ENCODE measurements at regions not wholly inside any gene's neighbourhood (a gene's known extent, or its start where the extent isn't known, plus 50 kb on each side); places are given as distances from the start of the nearest gene placed in this dataset.

- FAIRE-seq (no peak), DNase-seq (ENCODE audit: insufficient read length, low spot score) (no peak)
- TF ChIP-seq TAF1 (IDR thresholded peaks at IDR 0.05; ENCODE audit: low read depth, low read length) (no peak), POU2F2 (IDR thresholded peaks at IDR 0.05; ENCODE audit: low read depth, low read length) (no peak), PAX5 (IDR thresholded peaks at IDR 0.05; ENCODE audit: insufficient read depth, low read length, severe bottlenecking) (no peak), POLR2AphosphoS5 (IDR thresholded peaks at IDR 0.05; ENCODE audit: low read depth, low read length) (no peak), SPI1 (IDR thresholded peaks at IDR 0.05; ENCODE audit: low read depth, low read length) (no peak), POLR2A (IDR thresholded peaks at IDR 0.05; ENCODE audit: low read depth, low read length) (no peak)
These were observed 58.3 kb upstream of the TARBP1 start for GRCh38 chr1:234537236-234537635.

GRCh38 chr1:234536741-234537140 lies 57.8 kb upstream of the TARBP1 start:
- TF ChIP-seq SPI1 (IDR thresholded peaks at IDR 0.05; ENCODE audit: low read depth, low read length) (no peak), POLR2AphosphoS5 (IDR thresholded peaks at IDR 0.05; ENCODE audit: low read depth, low read length) (no peak), POU2F2 (IDR thresholded peaks at IDR 0.05; ENCODE audit: low read depth, low read length) (no peak), TAF1 (IDR thresholded peaks at IDR 0.05; ENCODE audit: low read depth, low read length) (no peak), POLR2A (IDR thresholded peaks at IDR 0.05; ENCODE audit: low read depth, low read length) (no peak), PAX5 (IDR thresholded peaks at IDR 0.05; ENCODE audit: insufficient read depth, low read length, severe bottlenecking) (no peak)
- FAIRE-seq (no peak), DNase-seq (ENCODE audit: insufficient read length, low spot score) (no peak)

- FAIRE-seq = no peak
- no peak for TF ChIP-seq PAX5 (IDR thresholded peaks at IDR 0.05; ENCODE audit: insufficient read depth, low read length, severe bottlenecking)
- TF ChIP-seq POLR2A (IDR thresholded peaks at IDR 0.05; ENCODE audit: low read depth, low read length) = no peak
- no peak for TF ChIP-seq SPI1 (IDR thresholded peaks at IDR 0.05; ENCODE audit: low read depth, low read length)
- TF ChIP-seq TAF1 (IDR thresholded peaks at IDR 0.05; ENCODE audit: low read depth, low read length) = no peak
- TF ChIP-seq POU2F2 (IDR thresholded peaks at IDR 0.05; ENCODE audit: low read depth, low read length) = no peak
- TF ChIP-seq POLR2AphosphoS5 (IDR thresholded peaks at IDR 0.05; ENCODE audit: low read depth, low read length) = no peak
These were observed 57.0 kb upstream of the TARBP1 start for GRCh38 chr1:234535763-234536515.

GRCh38 chr1:234535218-234535617 lies 56.2 kb upstream of the TARBP1 start:
- no peak for FAIRE-seq
- no peak for DNase-seq (ENCODE audit: insufficient read length, low spot score)
- TF ChIP-seq POU2F2 (IDR thresholded peaks at IDR 0.05; ENCODE audit: low read depth, low read length) = no peak
- no peak for TF ChIP-seq TAF1 (IDR thresholded peaks at IDR 0.05; ENCODE audit: low read depth, low read length)
- TF ChIP-seq PAX5 (IDR thresholded peaks at IDR 0.05; ENCODE audit: insufficient read depth, low read length, severe bottlenecking) = no peak
- no peak for TF ChIP-seq SPI1 (IDR thresholded peaks at IDR 0.05; ENCODE audit: low read depth, low read length)
- no peak for TF ChIP-seq POLR2A (IDR thresholded peaks at IDR 0.05; ENCODE audit: low read depth, low read length)
- no peak for TF ChIP-seq POLR2AphosphoS5 (IDR thresholded peaks at IDR 0.05; ENCODE audit: low read depth, low read length)

More at GRCh38 chr1:234535763-234536515, 57.0 kb upstream of the TARBP1 start:
- DNase-seq (ENCODE audit: insufficient read length, low spot score) = no peak

GRCh38 chr1:234533975-234534876 lies 55.2 kb upstream of the TARBP1 start:
- FAIRE-seq (no peak), DNase-seq (ENCODE audit: insufficient read length, low spot score) (no peak)
- no peak for TF ChIP-seq SPI1 (IDR thresholded peaks at IDR 0.05; ENCODE audit: low read depth, low read length)
- no peak for TF ChIP-seq POU2F2 (IDR thresholded peaks at IDR 0.05; ENCODE audit: low read depth, low read length)
- TF ChIP-seq POLR2A (IDR thresholded peaks at IDR 0.05; ENCODE audit: low read depth, low read length) = no peak
- TF ChIP-seq TAF1 (IDR thresholded peaks at IDR 0.05; ENCODE audit: low read depth, low read length) = no peak
- TF ChIP-seq POLR2AphosphoS5 (IDR thresholded peaks at IDR 0.05; ENCODE audit: low read depth, low read length) = no peak
- no peak for TF ChIP-seq PAX5 (IDR thresholded peaks at IDR 0.05; ENCODE audit: insufficient read depth, low read length, severe bottlenecking)

- DNase-seq (ENCODE audit: insufficient read length, low spot score) (no peak), FAIRE-seq (no peak)
- TF ChIP-seq TAF1 (IDR thresholded peaks at IDR 0.05; ENCODE audit: low read depth, low read length) = no peak
- TF ChIP-seq PAX5 (IDR thresholded peaks at IDR 0.05; ENCODE audit: insufficient read depth, low read length, severe bottlenecking) = no peak
- no peak for TF ChIP-seq POLR2A (IDR thresholded peaks at IDR 0.05; ENCODE audit: low read depth, low read length)
- TF ChIP-seq POU2F2 (IDR thresholded peaks at IDR 0.05; ENCODE audit: low read depth, low read length) = no peak
- TF ChIP-seq SPI1 (IDR thresholded peaks at IDR 0.05; ENCODE audit: low read depth, low read length) = no peak
- TF ChIP-seq POLR2AphosphoS5 (IDR thresholded peaks at IDR 0.05; ENCODE audit: low read depth, low read length) = no peak
These were observed 54.3 kb upstream of the TARBP1 start for GRCh38 chr1:234533034-234533891.

GRCh38 chr1:234532503-234532922 lies 53.5 kb upstream of the TARBP1 start:
- DNase-seq (ENCODE audit: insufficient read length, low spot score) (no peak), FAIRE-seq (no peak)
- TF ChIP-seq POU2F2 (IDR thresholded peaks at IDR 0.05; ENCODE audit: low read depth, low read length) = no peak
- no peak for TF ChIP-seq POLR2AphosphoS5 (IDR thresholded peaks at IDR 0.05; ENCODE audit: low read depth, low read length)
- no peak for TF ChIP-seq SPI1 (IDR thresholded peaks at IDR 0.05; ENCODE audit: low read depth, low read length)
- no peak for TF ChIP-seq TAF1 (IDR thresholded peaks at IDR 0.05; ENCODE audit: low read depth, low read length)
- no peak for TF ChIP-seq POLR2A (IDR thresholded peaks at IDR 0.05; ENCODE audit: low read depth, low read length)
- no peak for TF ChIP-seq PAX5 (IDR thresholded peaks at IDR 0.05; ENCODE audit: insufficient read depth, low read length, severe bottlenecking)

GRCh38 chr1:234531151-234531635 lies 52.2 kb upstream of the TARBP1 start:
- TF ChIP-seq TAF1 (IDR thresholded peaks at IDR 0.05; ENCODE audit: low read depth, low read length) (no peak), POLR2AphosphoS5 (IDR thresholded peaks at IDR 0.05; ENCODE audit: low read depth, low read length) (no peak), SPI1 (IDR thresholded peaks at IDR 0.05; ENCODE audit: low read depth, low read length) (no peak)
- FAIRE-seq = no peak
- DNase-seq (ENCODE audit: insufficient read length, low spot score) = no peak
